ENCODE measurements at regions not wholly inside any gene's neighbourhood (a gene's known extent, or its start where the extent isn't known, plus 50 kb on each side); places are given as distances from the start of the nearest gene placed in this dataset.

GRCh38 chr4:169934794-169935429 lies 91.3 kb downstream of the MFAP3L start:
- TF ChIP-seq CTCF (IDR thresholded peaks at IDR 0.05) (no peak), EZH2 (IDR thresholded peaks at IDR 0.05; ENCODE audit: borderline replicate concordance, insufficient read depth, low read depth, low read length, poor library complexity, severe bottlenecking) (no peak)
